ENCODE measurements at regions not wholly inside any gene's neighbourhood (a gene's known extent, or its start where the extent isn't known, plus 50 kb on each side); places are given as distances from the start of the nearest gene placed in this dataset.

GRCh38 chr6:166726201-166726600, 99.2 kb upstream of the RPS6KA2 start:
- DNase-seq, result no peak
- no peaks in the 10 kb centered on the region for H3K9me3 Mint-ChIP-seq
- no peaks in the 10 kb centered on the region for H3K27me3 Mint-ChIP-seq
- no peak overlapping the region for H3K27ac Mint-ChIP-seq
- CTCF ChIA-PET, result no interaction called here
- H3K36me3 Mint-ChIP-seq (ENCODE audit: low read depth), result no peaks in the 10 kb centered on the region
- H3K4me3 Mint-ChIP-seq, result no peak overlapping the region
- H3K4me1 Mint-ChIP-seq, result peaks cover 7% of the 10 kb centered on the region
- POLR2A ChIA-PET, result no interaction called here

GRCh38 chr6:166725571-166725970, 98.5 kb upstream of the RPS6KA2 start:
- POLR2A ChIA-PET, result no interaction called here
- H3K27ac Mint-ChIP-seq, result no peak overlapping the region

GRCh38 chr6:166724576-166724975, 97.5 kb upstream of the RPS6KA2 start:
- Mint-ChIP-seq H3K4me3 (no peak overlapping the region), H3K4me1 (peaks cover 2% of the 10 kb centered on the region), H3K27me3 (no peaks in the 10 kb centered on the region), H3K9me3 (no peaks in the 10 kb centered on the region), H3K36me3 (ENCODE audit: low read depth) (no peaks in the 10 kb centered on the region), H3K27ac (no peak overlapping the region)
- POLR2A ChIA-PET, result no interaction called here
- no peak for DNase-seq
- CTCF ChIA-PET, result interaction anchor here (1.3 to 1.4 kb wide), 2 partner anchors 29 to 44 kb away, joined by 3 read pairs; no protein-coding TSS in a partner anchor

More at GRCh38 chr6:166725571-166725970, 98.5 kb upstream of the RPS6KA2 start:
- no peak overlapping the region for H3K4me3 Mint-ChIP-seq
- no peaks in the 10 kb centered on the region for H3K27me3 Mint-ChIP-seq
- H3K9me3 Mint-ChIP-seq, result no peaks in the 10 kb centered on the region
- H3K36me3 Mint-ChIP-seq (ENCODE audit: low read depth), result no peaks in the 10 kb centered on the region
- DNase-seq, result no peak
- CTCF ChIA-PET, result interaction anchor here (1.3 kb wide), 1 partner anchor 45 kb away, joined by 3 read pairs; no protein-coding TSS in a partner anchor
- peaks cover 7% of the 10 kb centered on the region for H3K4me1 Mint-ChIP-seq

GRCh38 chr6:166722785-166723184, 95.7 kb upstream of the RPS6KA2 start:
- Mint-ChIP-seq H3K27me3 (no peaks in the 10 kb centered on the region), H3K4me1 (no peaks in the 10 kb centered on the region), H3K27ac (no peak overlapping the region), H3K4me3 (no peak overlapping the region), H3K9me3 (no peaks in the 10 kb centered on the region), H3K36me3 (ENCODE audit: low read depth) (no peaks in the 10 kb centered on the region)
- DNase-seq, result no peak
- ChIA-PET CTCF (no interaction called here), POLR2A (no interaction called here)

GRCh38 chr6:166721576-166721975, 94.5 kb upstream of the RPS6KA2 start:
- ChIA-PET CTCF (interaction anchor here (1.4 kb wide), 1 partner anchor 37 kb away, joined by 4 read pairs; no protein-coding TSS in a partner anchor), POLR2A (interaction anchor here (0.7 kb wide), 1 partner anchor 230 kb away, joined by 3 read pairs; no protein-coding TSS in a partner anchor)
- no peaks in the 10 kb centered on the region for H3K9me3 Mint-ChIP-seq
- no peak for DNase-seq
- H3K4me3 Mint-ChIP-seq, result no peak overlapping the region
- H3K27ac Mint-ChIP-seq, result no peak overlapping the region
- H3K4me1 Mint-ChIP-seq, result no peaks in the 10 kb centered on the region
- peaks cover 3% of the 10 kb centered on the region for H3K27me3 Mint-ChIP-seq
- H3K36me3 Mint-ChIP-seq (ENCODE audit: low read depth), result no peaks in the 10 kb centered on the region

- DNase-seq, result no peak
- ChIA-PET CTCF (no interaction called here), POLR2A (interaction anchor here (0.7 kb wide), 1 partner anchor 229 kb away, joined by 3 read pairs; no protein-coding TSS in a partner anchor)
- Mint-ChIP-seq H3K9me3 (no peaks in the 10 kb centered on the region), H3K27ac (no peak overlapping the region), H3K4me3 (no peak overlapping the region), H3K36me3 (ENCODE audit: low read depth) (no peaks in the 10 kb centered on the region), H3K4me1 (no peaks in the 10 kb centered on the region), H3K27me3 (peaks cover 3% of the 10 kb centered on the region)
These were observed 93.8 kb upstream of the RPS6KA2 start for GRCh38 chr6:166720856-166721255.

GRCh38 chr6:166719019-166719418, 92.0 kb upstream of the RPS6KA2 start:
- no peak overlapping the region for H3K4me3 Mint-ChIP-seq
- peaks cover 3% of the 10 kb centered on the region for H3K27me3 Mint-ChIP-seq
- H3K9me3 Mint-ChIP-seq, result no peaks in the 10 kb centered on the region
- DNase-seq, result no peak
- POLR2A ChIA-PET, result no interaction called here
- CTCF ChIA-PET, result no interaction called here
- no peaks in the 10 kb centered on the region for H3K4me1 Mint-ChIP-seq
- no peak overlapping the region for H3K27ac Mint-ChIP-seq
- no peaks in the 10 kb centered on the region for H3K36me3 Mint-ChIP-seq (ENCODE audit: low read depth)

- CTCF ChIA-PET, result no interaction called here
- no peaks in the 10 kb centered on the region for H3K9me3 Mint-ChIP-seq
- no peaks in the 10 kb centered on the region for H3K36me3 Mint-ChIP-seq (ENCODE audit: low read depth)
These were observed 91.5 kb upstream of the RPS6KA2 start for GRCh38 chr6:166718516-166718915.

GRCh38 chr6:166716910-166717617, 90.0 kb upstream of the RPS6KA2 start:
- no peak overlapping the region for H3K4me3 Mint-ChIP-seq
- no peak overlapping the region for H3K27ac Mint-ChIP-seq
- no peaks in the 10 kb centered on the region for H3K4me1 Mint-ChIP-seq
- H3K9me3 Mint-ChIP-seq, result no peaks in the 10 kb centered on the region
- CTCF ChIA-PET, result no interaction called here
- POLR2A ChIA-PET, result no interaction called here
- peaks cover 3% of the 10 kb centered on the region for H3K27me3 Mint-ChIP-seq
- H3K36me3 Mint-ChIP-seq (ENCODE audit: low read depth), result no peaks in the 10 kb centered on the region
- no peak for DNase-seq

More at GRCh38 chr6:166718516-166718915, 91.5 kb upstream of the RPS6KA2 start:
- Mint-ChIP-seq H3K4me3 (no peak overlapping the region), H3K27me3 (peaks cover 3% of the 10 kb centered on the region), H3K27ac (no peak overlapping the region), H3K4me1 (no peaks in the 10 kb centered on the region)
- POLR2A ChIA-PET, result no interaction called here
- DNase-seq, result no peak

- Mint-ChIP-seq H3K4me3 (no peak overlapping the region), H3K4me1 (no peaks in the 10 kb centered on the region), H3K27ac (no peak overlapping the region), H3K36me3 (ENCODE audit: low read depth) (no peaks in the 10 kb centered on the region), H3K27me3 (peaks cover 3% of the 10 kb centered on the region), H3K9me3 (no peaks in the 10 kb centered on the region)
- ChIA-PET POLR2A (no interaction called here), CTCF (no interaction called here)
- DNase-seq, result no peak
These were observed 88.9 kb upstream of the RPS6KA2 start for GRCh38 chr6:166715992-166716391.

GRCh38 chr6:166715065-166715464, 88.0 kb upstream of the RPS6KA2 start:
- DNase-seq, result no peak
- peaks cover 3% of the 10 kb centered on the region for H3K27me3 Mint-ChIP-seq
- no peak overlapping the region for H3K4me3 Mint-ChIP-seq
- H3K9me3 Mint-ChIP-seq, result no peaks in the 10 kb centered on the region
- H3K27ac Mint-ChIP-seq, result no peak overlapping the region
- no peaks in the 10 kb centered on the region for H3K4me1 Mint-ChIP-seq
- H3K36me3 Mint-ChIP-seq (ENCODE audit: low read depth), result no peaks in the 10 kb centered on the region
- POLR2A ChIA-PET, result no interaction called here
- CTCF ChIA-PET, result no interaction called here

GRCh38 chr6:166714581-166714980, 87.5 kb upstream of the RPS6KA2 start:
- no peak for DNase-seq
- Mint-ChIP-seq H3K4me1 (no peaks in the 10 kb centered on the region), H3K4me3 (no peak overlapping the region), H3K9me3 (no peaks in the 10 kb centered on the region), H3K27ac (no peak overlapping the region), H3K27me3 (peaks cover 3% of the 10 kb centered on the region), H3K36me3 (ENCODE audit: low read depth) (no peaks in the 10 kb centered on the region)
- ChIA-PET CTCF (no interaction called here), POLR2A (no interaction called here)

- H3K27ac Mint-ChIP-seq, result no peak overlapping the region
- DNase-seq, result no peak
- ChIA-PET POLR2A (no interaction called here), CTCF (no interaction called here)
- H3K9me3 Mint-ChIP-seq, result no peaks in the 10 kb centered on the region
- H3K27me3 Mint-ChIP-seq, result peaks cover 3% of the 10 kb centered on the region
- no peak overlapping the region for H3K4me3 Mint-ChIP-seq
- no peaks in the 10 kb centered on the region for H3K36me3 Mint-ChIP-seq (ENCODE audit: low read depth)
- no peaks in the 10 kb centered on the region for H3K4me1 Mint-ChIP-seq
These were observed 87.1 kb upstream of the RPS6KA2 start for GRCh38 chr6:166714187-166714510.

Measured in activated CD4-positive, alpha-beta T cell treated with anti-CD3 and anti-CD28 coated beads, Interleukin-2, amount 10 ng/mL, durations not matched to agents 7 days and 5 days (primary cell).